Erythroblast (primary cell): ENCODE measurements at regions not wholly inside any gene's neighbourhood (a gene's known extent, or its start where the extent isn't known, plus 50 kb on each side); places are given as distances from the start of the nearest gene placed in this dataset.

Experiments used
- GATA1 ChIP-seq: IDR thresholded peaks from 2 replicates; pipeline ENCODE4 v1.6.1; 2011; ENCODE audit warnings: low read depth, mild to moderate bottlenecking, control low read depth, low read length, moderate library complexity
- POLR2A ChIP-seq: IDR thresholded peaks from 2 replicates; pipeline ENCODE4 v1.6.1; 2011; ENCODE audit warnings: mild to moderate bottlenecking, low read length

- TF ChIP-seq POLR2A (no peak), GATA1 (no peak)
Observed at GRCh38 chrX:131779741-131780140, 235.9 kb downstream of the OR13H1 start.
